ENCODE measurements at regions not wholly inside any gene's neighbourhood (a gene's known extent, or its start where the extent isn't known, plus 50 kb on each side); places are given as distances from the start of the nearest gene placed in this dataset.

DNA sequence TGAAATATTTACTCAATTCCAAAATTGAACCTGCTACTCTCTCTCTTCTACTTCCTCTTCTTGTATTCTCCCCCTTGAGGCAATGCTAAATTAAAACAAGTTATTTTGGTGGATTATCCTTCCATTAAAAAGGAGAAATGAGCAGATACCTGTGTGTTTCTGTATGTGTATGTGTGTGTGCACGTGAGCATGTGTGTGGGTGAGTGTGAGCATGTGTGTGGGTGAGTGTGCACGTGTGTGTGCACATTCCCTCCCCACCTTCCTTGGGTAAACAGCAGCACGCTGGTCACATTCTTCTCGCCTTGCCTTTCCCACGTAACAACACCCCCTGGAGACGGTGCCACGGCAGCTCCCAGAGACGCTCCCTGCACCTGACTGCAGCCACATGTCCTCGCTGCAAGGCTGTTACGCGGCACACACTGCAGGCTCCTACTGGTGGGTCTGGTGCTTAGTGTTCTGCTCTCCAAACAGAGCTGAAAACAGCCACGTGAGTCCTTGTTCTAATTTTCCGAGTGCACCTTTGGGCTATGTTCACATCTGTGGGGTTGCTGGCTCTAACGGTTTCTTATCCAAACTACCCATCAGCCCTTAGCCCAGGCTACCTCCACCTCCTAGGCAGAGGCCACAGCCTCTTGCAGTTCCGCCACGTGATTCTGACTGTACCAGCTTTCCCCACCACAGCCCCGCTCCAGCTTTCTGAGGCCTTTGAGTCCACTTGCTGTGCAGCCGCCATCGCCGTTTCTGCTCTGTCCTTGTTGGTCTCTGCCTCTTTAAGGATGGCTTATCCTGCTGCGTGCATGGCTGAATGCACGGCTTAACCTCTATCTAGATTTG is 123.4 kb downstream of the CTTN start:
- TF ChIP-seq, protein P1, sequence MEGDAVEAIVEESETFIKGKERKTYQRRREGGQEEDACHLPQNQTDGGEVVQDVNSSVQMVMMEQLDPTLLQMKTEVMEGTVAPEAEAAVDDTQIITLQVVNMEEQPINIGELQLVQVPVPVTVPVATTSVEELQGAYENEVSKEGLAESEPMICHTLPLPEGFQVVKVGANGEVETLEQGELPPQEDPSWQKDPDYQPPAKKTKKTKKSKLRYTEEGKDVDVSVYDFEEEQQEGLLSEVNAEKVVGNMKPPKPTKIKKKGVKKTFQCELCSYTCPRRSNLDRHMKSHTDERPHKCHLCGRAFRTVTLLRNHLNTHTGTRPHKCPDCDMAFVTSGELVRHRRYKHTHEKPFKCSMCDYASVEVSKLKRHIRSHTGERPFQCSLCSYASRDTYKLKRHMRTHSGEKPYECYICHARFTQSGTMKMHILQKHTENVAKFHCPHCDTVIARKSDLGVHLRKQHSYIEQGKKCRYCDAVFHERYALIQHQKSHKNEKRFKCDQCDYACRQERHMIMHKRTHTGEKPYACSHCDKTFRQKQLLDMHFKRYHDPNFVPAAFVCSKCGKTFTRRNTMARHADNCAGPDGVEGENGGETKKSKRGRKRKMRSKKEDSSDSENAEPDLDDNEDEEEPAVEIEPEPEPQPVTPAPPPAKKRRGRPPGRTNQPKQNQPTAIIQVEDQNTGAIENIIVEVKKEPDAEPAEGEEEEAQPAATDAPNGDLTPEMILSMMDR (IDR thresholded peaks at IDR 0.05): no peak
- TF ChIP-seq POLR2A (IDR thresholded peaks at IDR 0.05): no peak
